ENCODE measurements at regions not wholly inside any gene's neighbourhood (a gene's known extent, or its start where the extent isn't known, plus 50 kb on each side); places are given as distances from the start of the nearest gene placed in this dataset.

DNA sequence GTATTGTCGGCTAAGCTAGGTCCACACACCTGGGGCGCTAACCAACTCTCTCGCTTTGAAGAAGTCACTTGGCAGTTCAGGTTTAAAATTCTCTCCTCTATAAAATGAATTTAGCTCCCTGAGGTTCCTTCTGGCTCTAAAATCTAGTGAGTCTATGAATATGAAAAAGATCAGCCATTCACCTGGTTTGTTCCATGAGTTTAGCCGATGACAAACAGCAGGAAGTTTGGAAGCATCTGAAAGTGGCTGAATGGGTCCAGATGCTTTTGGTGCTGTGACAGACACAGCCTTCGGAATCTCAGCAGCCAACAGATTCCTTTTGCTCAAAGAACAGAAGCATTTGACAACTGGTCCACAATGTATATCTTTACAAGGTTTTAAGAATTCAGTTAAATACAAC is 73.4 kb upstream of the FOXN3 start:
- TF ChIP-seq, protein P1, sequence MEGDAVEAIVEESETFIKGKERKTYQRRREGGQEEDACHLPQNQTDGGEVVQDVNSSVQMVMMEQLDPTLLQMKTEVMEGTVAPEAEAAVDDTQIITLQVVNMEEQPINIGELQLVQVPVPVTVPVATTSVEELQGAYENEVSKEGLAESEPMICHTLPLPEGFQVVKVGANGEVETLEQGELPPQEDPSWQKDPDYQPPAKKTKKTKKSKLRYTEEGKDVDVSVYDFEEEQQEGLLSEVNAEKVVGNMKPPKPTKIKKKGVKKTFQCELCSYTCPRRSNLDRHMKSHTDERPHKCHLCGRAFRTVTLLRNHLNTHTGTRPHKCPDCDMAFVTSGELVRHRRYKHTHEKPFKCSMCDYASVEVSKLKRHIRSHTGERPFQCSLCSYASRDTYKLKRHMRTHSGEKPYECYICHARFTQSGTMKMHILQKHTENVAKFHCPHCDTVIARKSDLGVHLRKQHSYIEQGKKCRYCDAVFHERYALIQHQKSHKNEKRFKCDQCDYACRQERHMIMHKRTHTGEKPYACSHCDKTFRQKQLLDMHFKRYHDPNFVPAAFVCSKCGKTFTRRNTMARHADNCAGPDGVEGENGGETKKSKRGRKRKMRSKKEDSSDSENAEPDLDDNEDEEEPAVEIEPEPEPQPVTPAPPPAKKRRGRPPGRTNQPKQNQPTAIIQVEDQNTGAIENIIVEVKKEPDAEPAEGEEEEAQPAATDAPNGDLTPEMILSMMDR (conservative IDR thresholded peaks at IDR 0.05; ENCODE audit: low read depth, low read length): no peak
- no peak for TF ChIP-seq EZH2 (IDR thresholded peaks at IDR 0.05; ENCODE audit: borderline replicate concordance, low read depth, low read length, poor library complexity, severe bottlenecking)
